ENCODE measurements at regions not wholly inside any gene's neighbourhood (a gene's known extent, or its start where the extent isn't known, plus 50 kb on each side); places are given as distances from the start of the nearest gene placed in this dataset.

DNA sequence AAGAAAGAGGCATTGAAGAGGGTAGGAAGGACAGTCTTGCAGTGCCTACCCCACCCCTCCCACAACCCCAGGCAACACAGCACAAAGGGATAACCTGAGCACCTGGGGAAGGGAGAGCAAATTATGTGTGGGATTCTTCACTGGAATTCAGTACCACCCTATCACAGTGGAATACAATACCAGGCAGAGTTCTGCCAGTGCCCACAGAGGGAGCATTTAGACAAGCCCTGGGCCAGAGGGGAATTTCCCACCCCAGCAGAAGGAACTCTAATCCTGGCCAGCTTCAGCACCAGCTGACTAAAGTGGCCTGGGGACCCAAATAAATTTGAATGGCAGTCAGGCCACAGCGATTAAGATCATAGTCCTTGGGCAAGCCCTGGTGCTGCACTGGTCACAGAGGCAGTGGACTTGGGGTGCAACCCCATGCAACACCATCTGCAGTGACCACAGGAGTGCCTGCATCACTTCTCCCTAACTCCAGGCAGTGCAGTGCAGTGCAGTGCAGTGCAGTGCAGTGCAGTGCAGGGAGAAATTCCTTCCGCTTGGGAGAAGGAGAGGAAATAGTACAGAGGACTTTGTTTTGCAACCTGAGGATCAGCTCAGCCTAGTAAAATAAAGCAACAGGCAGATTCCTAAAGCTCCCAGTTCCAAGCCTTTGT, 147.8 kb upstream of the SRD5A2 start:
- TF ChIP-seq, protein P1, sequence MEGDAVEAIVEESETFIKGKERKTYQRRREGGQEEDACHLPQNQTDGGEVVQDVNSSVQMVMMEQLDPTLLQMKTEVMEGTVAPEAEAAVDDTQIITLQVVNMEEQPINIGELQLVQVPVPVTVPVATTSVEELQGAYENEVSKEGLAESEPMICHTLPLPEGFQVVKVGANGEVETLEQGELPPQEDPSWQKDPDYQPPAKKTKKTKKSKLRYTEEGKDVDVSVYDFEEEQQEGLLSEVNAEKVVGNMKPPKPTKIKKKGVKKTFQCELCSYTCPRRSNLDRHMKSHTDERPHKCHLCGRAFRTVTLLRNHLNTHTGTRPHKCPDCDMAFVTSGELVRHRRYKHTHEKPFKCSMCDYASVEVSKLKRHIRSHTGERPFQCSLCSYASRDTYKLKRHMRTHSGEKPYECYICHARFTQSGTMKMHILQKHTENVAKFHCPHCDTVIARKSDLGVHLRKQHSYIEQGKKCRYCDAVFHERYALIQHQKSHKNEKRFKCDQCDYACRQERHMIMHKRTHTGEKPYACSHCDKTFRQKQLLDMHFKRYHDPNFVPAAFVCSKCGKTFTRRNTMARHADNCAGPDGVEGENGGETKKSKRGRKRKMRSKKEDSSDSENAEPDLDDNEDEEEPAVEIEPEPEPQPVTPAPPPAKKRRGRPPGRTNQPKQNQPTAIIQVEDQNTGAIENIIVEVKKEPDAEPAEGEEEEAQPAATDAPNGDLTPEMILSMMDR (IDR thresholded peaks at IDR 0.05), result no peak
- TF ChIP-seq POLR2A (IDR thresholded peaks at IDR 0.05), result no peak
- no peak for DNase-seq
- Histone ChIP-seq H3K4me1 (no peaks in the 10 kb centered on the region), H3K27me3 (no peaks in the 10 kb centered on the region), H3K9me3 (no peaks in the 10 kb centered on the region), H3K36me3 (ENCODE audit: low read depth, missing control alignments) (no peaks in the 10 kb centered on the region), H3K4me3 (no peak overlapping the region), H3K27ac (no peak overlapping the region)
- intact Hi-C loops (cut with DNase I; ENCODE audit: low total_unique reads), result no loop called here
- WGBS, 2 donors, result 71 to 83% methylated on average over 1 to 2 of the region's 2 CpGs

DNA sequence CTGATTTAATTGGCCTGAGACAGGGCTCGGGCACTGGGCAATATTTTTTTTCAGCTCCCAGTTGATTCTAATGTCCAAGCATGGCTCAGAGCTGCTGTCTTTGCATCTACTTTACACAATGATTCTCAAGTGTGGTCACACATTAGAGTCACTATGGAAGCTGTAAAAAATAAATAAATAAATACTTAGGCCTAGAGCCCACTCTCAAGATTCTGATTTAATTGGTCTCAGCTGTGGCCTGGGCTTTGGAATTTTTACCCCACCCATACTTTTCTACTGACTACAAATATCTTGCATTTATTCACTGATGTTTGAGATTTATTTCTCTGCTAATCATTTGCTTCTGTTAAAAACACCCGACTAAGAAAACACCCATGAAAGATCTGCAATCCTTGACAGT, 145.7 kb upstream of the SRD5A2 start:
- Histone ChIP-seq H3K27ac (no peak overlapping the region), H3K36me3 (ENCODE audit: low read depth, missing control alignments) (no peaks in the 10 kb centered on the region), H3K4me3 (no peak overlapping the region), H3K27me3 (no peaks in the 10 kb centered on the region), H3K4me1 (no peaks in the 10 kb centered on the region), H3K9me3 (no peaks in the 10 kb centered on the region)
- 78 to 82% methylated on average over 2 of the region's 2 CpGs for WGBS, 2 donors
- no peak for DNase-seq
- TF ChIP-seq, protein P1 (IDR thresholded peaks at IDR 0.05), result no peak
- TF ChIP-seq POLR2A (IDR thresholded peaks at IDR 0.05), result no peak
- intact Hi-C loops (cut with DNase I; ENCODE audit: low total_unique reads), result no loop called here

DNA sequence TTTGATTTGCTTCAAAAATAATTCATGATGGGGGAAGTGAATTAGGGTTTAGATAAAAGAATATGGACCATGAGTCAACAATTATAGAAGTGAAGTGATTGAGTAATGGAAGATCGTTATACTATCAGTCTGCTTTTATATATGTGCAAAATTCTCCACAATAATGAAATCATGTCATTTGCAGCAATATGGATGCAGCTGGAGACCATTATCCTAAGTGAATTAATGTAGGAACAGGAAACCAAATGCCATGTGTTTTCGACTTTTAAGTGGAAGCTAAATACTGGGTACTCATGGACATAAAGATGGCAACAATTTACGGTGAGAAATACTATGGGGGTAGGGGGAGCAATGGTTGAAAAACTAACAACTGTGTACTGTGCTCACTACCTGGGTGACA, 144.7 kb upstream of the SRD5A2 start:
- TF ChIP-seq POLR2A (IDR thresholded peaks at IDR 0.05), result no peak
- TF ChIP-seq, protein P1 (IDR thresholded peaks at IDR 0.05), result no peak
- 87 to 90% methylated on average over 3 of the region's 3 CpGs for WGBS, 2 donors

DNA sequence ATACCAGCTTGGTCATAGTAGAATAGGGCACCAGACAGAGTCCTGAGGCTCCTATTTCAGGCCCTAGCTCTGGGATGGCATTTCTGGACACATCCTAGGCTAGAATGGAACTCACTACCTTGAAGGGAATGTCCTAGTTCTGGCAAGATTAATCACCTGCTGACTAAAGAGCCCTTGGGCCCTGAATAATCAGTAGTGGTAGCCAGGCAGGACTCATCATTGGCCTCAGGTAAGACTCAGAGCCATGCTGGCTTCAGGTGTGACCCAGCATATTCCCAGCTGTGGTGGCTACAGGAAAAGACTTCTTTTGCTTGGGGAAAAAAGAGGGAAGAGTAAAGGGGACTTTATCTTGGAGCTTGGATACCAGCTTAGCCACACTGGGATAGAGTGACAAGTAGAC, 131.0 kb upstream of the SRD5A2 start:
- Histone ChIP-seq H3K4me1 (no peaks in the 10 kb centered on the region), H3K9me3 (no peaks in the 10 kb centered on the region), H3K27me3 (no peaks in the 10 kb centered on the region), H3K4me3 (no peak overlapping the region), H3K27ac (no peak overlapping the region), H3K36me3 (ENCODE audit: low read depth, missing control alignments) (no peaks in the 10 kb centered on the region)
- intact Hi-C loops (cut with DNase I; ENCODE audit: low total_unique reads), result no loop called here
- no peak for DNase-seq
- TF ChIP-seq, protein P1 (IDR thresholded peaks at IDR 0.05), result no peak
- no peak for TF ChIP-seq POLR2A (IDR thresholded peaks at IDR 0.05)

More for the DNA sequence above, 144.7 kb upstream of the SRD5A2 start:
- H3K36me3 ChIP-seq (ENCODE audit: low read depth, missing control alignments), result no peaks in the 10 kb centered on the region
- H3K27me3 ChIP-seq, result no peaks in the 10 kb centered on the region
- no peak overlapping the region for H3K4me3 ChIP-seq
- no peaks in the 10 kb centered on the region for H3K9me3 ChIP-seq
- H3K27ac ChIP-seq, result no peak overlapping the region
- no peak for DNase-seq
- H3K4me1 ChIP-seq, result no peaks in the 10 kb centered on the region
- intact Hi-C loops (cut with DNase I; ENCODE audit: low total_unique reads), result no loop called here

DNA sequence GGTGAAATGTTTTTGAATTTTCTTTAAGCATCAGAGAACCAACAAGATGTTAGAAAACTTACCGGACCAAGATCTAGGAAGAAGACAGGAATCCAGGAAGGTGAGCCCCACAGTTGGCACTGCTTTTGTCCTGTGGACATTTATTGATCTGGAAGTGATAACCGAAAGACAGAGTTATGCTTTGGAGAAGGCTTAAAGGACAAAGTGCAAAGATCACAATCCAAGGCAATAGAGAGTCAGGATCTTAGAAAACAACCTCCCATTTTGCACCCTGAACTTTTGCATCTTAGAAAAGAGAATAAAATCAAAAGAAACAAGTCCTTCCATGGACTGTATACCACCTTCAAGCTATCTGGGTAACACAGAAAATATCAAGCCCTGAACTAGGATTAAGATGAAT, 129.4 kb upstream of the SRD5A2 start:
- Histone ChIP-seq H3K36me3 (ENCODE audit: low read depth, missing control alignments) (no peaks in the 10 kb centered on the region), H3K4me1 (no peaks in the 10 kb centered on the region), H3K4me3 (no peak overlapping the region), H3K9me3 (no peaks in the 10 kb centered on the region), H3K27ac (no peak overlapping the region), H3K27me3 (no peaks in the 10 kb centered on the region)
- intact Hi-C loops (cut with DNase I; ENCODE audit: low total_unique reads), result no loop called here
- DNase-seq, result no peak
- 88 to 97% methylated on average over 2 of the region's 2 CpGs for WGBS, 2 donors
- TF ChIP-seq POLR2A (IDR thresholded peaks at IDR 0.05), result no peak
- TF ChIP-seq, protein P1 (IDR thresholded peaks at IDR 0.05), result no peak

All from testis (tissue), 2 donors.